GM13976 (cell line): ENCODE measurements at regions not wholly inside any gene's neighbourhood (a gene's known extent, or its start where the extent isn't known, plus 50 kb on each side); places are given as distances from the start of the nearest gene placed in this dataset.

ENCODE experiments used
- DNase-seq: peaks from one replicate; pipeline ENCODE4 v3.0.0; 2012; ENCODE audit warnings: low spot score
- CTCF ChIP-seq: IDR thresholded peaks from 2 replicates; pipeline ENCODE4 v1.5.1; 2012; ENCODE audit warnings: borderline replicate concordance, mild to moderate bottlenecking; ENCODE audit not compliant: insufficient read depth; ENCODE audit errors: extremely low read depth, missing control alignments, control extremely low read depth
- in situ Hi-C: fragments of 300-500 bp; cut with MboI; formaldehyde crosslinking; loops from one replicate; pipeline ENCODE4 v1.12.0; 2022; ENCODE audit warnings: low sequenced_read_pairs, mixed read lengths, inconsistent platforms; ENCODE audit not compliant: unreplicated experiment

- no peak for TF ChIP-seq CTCF
- in situ Hi-C loops = no loop called here
- peak; percentile 26 for DNase-seq
Observed at GRCh38 chr19:46546194-46546896, 50.7 kb upstream of the PNMA8B start.

GRCh38 chr19:46550684-46551083 is 50.4 kb upstream of the CALM3 start:
- in situ Hi-C loops = no loop called here
- DNase-seq = no peak
- no peak for TF ChIP-seq CTCF

- in situ Hi-C loops = no loop called here
- DNase-seq = no peak
- TF ChIP-seq CTCF = no peak
Observed at GRCh38 chr19:46551164-46551563, 50.0 kb upstream of the CALM3 start.
